PC-9 (cell line): ENCODE measurements at regions not wholly inside any gene's neighbourhood (a gene's known extent, or its start where the extent isn't known, plus 50 kb on each side); places are given as distances from the start of the nearest gene placed in this dataset.

Experiments
- CTCF ChIP-seq: fragments of 200-600 bp; sonication (generic); conservative IDR thresholded peaks from 2 replicates; pipeline ENCODE4 v1.6.1; 2017; ENCODE audit warnings: mixed run types, antibody characterized with exemption, mild to moderate bottlenecking, moderate library complexity
- EZH2 ChIP-seq: fragments of 200-600 bp; sonication (generic); IDR thresholded peaks from 2 replicates; pipeline ENCODE4 v1.8.0; 2017; ENCODE audit warnings: antibody characterized with exemption, low read depth

GRCh38 chr11:92829671-92830070 lies 139.8 kb upstream of the MTNR1B start:
- TF ChIP-seq CTCF (no peak), EZH2 (no peak)
